Tibial nerve (tissue), 4 donors: ENCODE measurements at regions not wholly inside any gene's neighbourhood (a gene's known extent, or its start where the extent isn't known, plus 50 kb on each side); places are given as distances from the start of the nearest gene placed in this dataset.

Experiments used
- EP300 ChIP-seq, 2 donors: sonication (generic); formaldehyde crosslinking; IDR thresholded peaks; one replicate each; pipeline ENCODE4 v1.6.1; 2017; ENCODE audit warnings: antibody characterized with exemption in 2 of 2, mild to moderate bottlenecking in 1 of 2
- POLR2A ChIP-seq, 2 donors: fragments of 450-650 bp; IDR thresholded peaks; one replicate each; pipeline ENCODE4 v1.6.1; 2017; ENCODE audit warnings: antibody characterized with exemption in 2 of 2, mild to moderate bottlenecking in 2 of 2, moderate library complexity in 2 of 2
- TF ChIP-seq, protein P1 (sequence below), 5 experiments: fragments of 200-600 bp in 3 of 5; fragments of 450-650 bp in 2 of 5; sonication (generic) in 3 of 5; IDR thresholded peaks; one replicate each; pipeline ENCODE4 v1.5.1; 2016 to 2019; ENCODE audit warnings: antibody characterized with exemption in 5 of 5, mild to moderate bottlenecking in 3 of 5, moderate library complexity in 2 of 5

DNA sequence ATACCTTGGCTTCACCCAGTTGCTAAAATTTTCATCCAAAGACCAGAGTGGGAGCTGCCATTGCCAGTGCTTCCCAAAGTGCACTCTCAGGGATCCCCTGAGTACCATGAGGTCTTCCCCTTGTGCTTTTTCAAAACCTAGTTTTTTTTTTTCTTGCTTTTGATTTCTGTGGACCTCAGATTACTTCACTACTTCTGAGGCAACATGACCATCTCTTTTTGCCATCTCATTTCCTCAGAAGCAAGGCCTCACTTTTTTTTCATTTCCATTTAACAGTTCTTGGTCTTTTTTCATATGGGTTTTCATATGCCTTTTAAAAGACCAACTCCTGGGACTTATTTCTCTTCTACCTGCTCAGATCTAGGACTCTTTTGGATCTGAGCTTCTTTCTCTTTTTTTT lies 64.1 kb upstream of the MMS22L start:
- TF ChIP-seq EP300 (IDR thresholded peaks at IDR 0.05) (no peak), POLR2A (IDR thresholded peaks at IDR 0.05) (no peak)
- TF ChIP-seq, protein P1, sequence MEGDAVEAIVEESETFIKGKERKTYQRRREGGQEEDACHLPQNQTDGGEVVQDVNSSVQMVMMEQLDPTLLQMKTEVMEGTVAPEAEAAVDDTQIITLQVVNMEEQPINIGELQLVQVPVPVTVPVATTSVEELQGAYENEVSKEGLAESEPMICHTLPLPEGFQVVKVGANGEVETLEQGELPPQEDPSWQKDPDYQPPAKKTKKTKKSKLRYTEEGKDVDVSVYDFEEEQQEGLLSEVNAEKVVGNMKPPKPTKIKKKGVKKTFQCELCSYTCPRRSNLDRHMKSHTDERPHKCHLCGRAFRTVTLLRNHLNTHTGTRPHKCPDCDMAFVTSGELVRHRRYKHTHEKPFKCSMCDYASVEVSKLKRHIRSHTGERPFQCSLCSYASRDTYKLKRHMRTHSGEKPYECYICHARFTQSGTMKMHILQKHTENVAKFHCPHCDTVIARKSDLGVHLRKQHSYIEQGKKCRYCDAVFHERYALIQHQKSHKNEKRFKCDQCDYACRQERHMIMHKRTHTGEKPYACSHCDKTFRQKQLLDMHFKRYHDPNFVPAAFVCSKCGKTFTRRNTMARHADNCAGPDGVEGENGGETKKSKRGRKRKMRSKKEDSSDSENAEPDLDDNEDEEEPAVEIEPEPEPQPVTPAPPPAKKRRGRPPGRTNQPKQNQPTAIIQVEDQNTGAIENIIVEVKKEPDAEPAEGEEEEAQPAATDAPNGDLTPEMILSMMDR (IDR thresholded peaks at IDR 0.05), result no peak
